ENCODE measurements at regions not wholly inside any gene's neighbourhood (a gene's known extent, or its start where the extent isn't known, plus 50 kb on each side); places are given as distances from the start of the nearest gene placed in this dataset.

- TF ChIP-seq, protein P1, sequence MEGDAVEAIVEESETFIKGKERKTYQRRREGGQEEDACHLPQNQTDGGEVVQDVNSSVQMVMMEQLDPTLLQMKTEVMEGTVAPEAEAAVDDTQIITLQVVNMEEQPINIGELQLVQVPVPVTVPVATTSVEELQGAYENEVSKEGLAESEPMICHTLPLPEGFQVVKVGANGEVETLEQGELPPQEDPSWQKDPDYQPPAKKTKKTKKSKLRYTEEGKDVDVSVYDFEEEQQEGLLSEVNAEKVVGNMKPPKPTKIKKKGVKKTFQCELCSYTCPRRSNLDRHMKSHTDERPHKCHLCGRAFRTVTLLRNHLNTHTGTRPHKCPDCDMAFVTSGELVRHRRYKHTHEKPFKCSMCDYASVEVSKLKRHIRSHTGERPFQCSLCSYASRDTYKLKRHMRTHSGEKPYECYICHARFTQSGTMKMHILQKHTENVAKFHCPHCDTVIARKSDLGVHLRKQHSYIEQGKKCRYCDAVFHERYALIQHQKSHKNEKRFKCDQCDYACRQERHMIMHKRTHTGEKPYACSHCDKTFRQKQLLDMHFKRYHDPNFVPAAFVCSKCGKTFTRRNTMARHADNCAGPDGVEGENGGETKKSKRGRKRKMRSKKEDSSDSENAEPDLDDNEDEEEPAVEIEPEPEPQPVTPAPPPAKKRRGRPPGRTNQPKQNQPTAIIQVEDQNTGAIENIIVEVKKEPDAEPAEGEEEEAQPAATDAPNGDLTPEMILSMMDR (IDR thresholded peaks at IDR 0.05; ENCODE audit: low read length) = no peak
- no peak for TF ChIP-seq EZH2 (IDR thresholded peaks at IDR 0.05; ENCODE audit: borderline replicate concordance, low read length)
Measured at GRCh38 chr9:73855206-73855605, 641.9 kb upstream of the RORB start.
